Liver (tissue), 8 donors: ENCODE measurements at regions not wholly inside any gene's neighbourhood (a gene's known extent, or its start where the extent isn't known, plus 50 kb on each side); places are given as distances from the start of the nearest gene placed in this dataset.

Experiments
- DNase-seq: peaks from one replicate; pipeline ENCODE4 v3.0.0-alpha.2; 2017; ENCODE audit warnings: low spot score
- H3K27ac ChIP-seq, 2 donors: one replicate each; pipeline ENCODE4 v1.7.0; 2013; ENCODE audit warnings: inconsistent platforms in 2 of 2, low read length in 2 of 2, control low read depth in 1 of 2, low read depth in 1 of 2, mild to moderate bottlenecking in 1 of 2
- H3K27me3 ChIP-seq, 4 donors: one replicate each; pipeline versions ENCODE4 v1.6.1 to v1.7.0; 2013; ENCODE audit warnings: low read length in 3 of 4, inconsistent platforms in 1 of 4, mild to moderate bottlenecking in 1 of 4, moderate library complexity in 1 of 4; ENCODE audit not compliant: control insufficient read depth in 4 of 4, insufficient read depth in 4 of 4
- H3K36me3 ChIP-seq, 4 donors: one replicate each; pipeline versions ENCODE4 v1.6.1 to v1.7.0; 2013; ENCODE audit warnings: low read length in 3 of 4, mild to moderate bottlenecking in 3 of 4, low read depth in 1 of 4, moderate library complexity in 1 of 4; ENCODE audit not compliant: control insufficient read depth in 4 of 4, insufficient read depth in 3 of 4
- H3K4me1 ChIP-seq, 4 donors: one replicate each; pipeline versions ENCODE4 v1.6.1 to v1.7.0; 2013; ENCODE audit warnings: low read length in 3 of 4, mild to moderate bottlenecking in 3 of 4, moderate library complexity in 1 of 4; ENCODE audit not compliant: control insufficient read depth in 4 of 4, insufficient read depth in 4 of 4
- H3K4me3 ChIP-seq, 3 donors: one replicate each; pipeline versions ENCODE4 v1.6.1 to v1.7.0; 2013; ENCODE audit warnings: low read length in 3 of 3, control low read depth in 1 of 3, low read depth in 1 of 3, mild to moderate bottlenecking in 1 of 3
- H3K9ac ChIP-seq, 2 donors: one replicate each; pipeline ENCODE4 v1.7.0; 2013; ENCODE audit warnings: low read length in 2 of 2, mild to moderate bottlenecking in 2 of 2, moderate library complexity in 2 of 2, control low read depth in 1 of 2, low read depth in 1 of 2
- H3K9me3 ChIP-seq, 4 donors: one replicate each; pipeline versions ENCODE4 v1.6.1 to v1.7.0; 2013; ENCODE audit warnings: low read length in 3 of 4; ENCODE audit not compliant: control insufficient read depth in 4 of 4
- EGR1 ChIP-seq, 2 donors: IDR thresholded peaks; 2 replicates each; pipeline ENCODE4 v1.6.1; 2016 to 2018; ENCODE audit warnings: antibody characterized with exemption in 2 of 2, low read depth in 2 of 2
- FOXA1 ChIP-seq: IDR thresholded peaks from 2 replicates; pipeline ENCODE4 v1.6.1; 2016; ENCODE audit warnings: antibody characterized with exemption
- FOXA2 ChIP-seq: IDR thresholded peaks from 2 replicates; pipeline ENCODE4 v1.6.1; 2016; ENCODE audit warnings: antibody characterized with exemption
- GABPA ChIP-seq, 2 donors: IDR thresholded peaks in 1 of 2; conservative IDR thresholded peaks in 1 of 2; 2 replicates each; pipeline ENCODE4 v1.6.1; 2016; ENCODE audit warnings: antibody characterized with exemption in 2 of 2, mild to moderate bottlenecking in 1 of 2, moderate library complexity in 1 of 2
- HNF4A ChIP-seq, 2 donors: conservative IDR thresholded peaks; 2 replicates each; pipeline ENCODE4 v1.6.1; 2016; ENCODE audit warnings: antibody characterized with exemption in 2 of 2, mild to moderate bottlenecking in 2 of 2
- JUND ChIP-seq, 2 donors: IDR thresholded peaks; 2 replicates each; pipeline ENCODE4 v1.6.1; 2016; ENCODE audit warnings: antibody characterized with exemption in 2 of 2
- NR2F2 ChIP-seq: IDR thresholded peaks from 2 replicates; pipeline ENCODE4 v1.6.1; 2016; ENCODE audit warnings: antibody characterized with exemption
- TAF1 ChIP-seq: conservative IDR thresholded peaks from 2 replicates; pipeline ENCODE4 v1.6.1; 2016; ENCODE audit warnings: antibody characterized with exemption, mild to moderate bottlenecking
- YY1 ChIP-seq: IDR thresholded peaks from 2 replicates; pipeline ENCODE4 v1.6.1; 2016; ENCODE audit warnings: antibody characterized with exemption, mild to moderate bottlenecking
- WGBS: extraction: QIAGEN DNeasy Blood & Tissue Kit; methylation state at CpG from one replicate; pipeline ENCODE4 v1.1.7; 2013; 5-methylcytosine and 5-hydroxymethylcytosine counted together
- TF ChIP-seq, protein P1 (sequence below): IDR thresholded peaks from 2 replicates; pipeline ENCODE4 v1.6.1; 2016; ENCODE audit warnings: antibody characterized with exemption, mild to moderate bottlenecking
- TF ChIP-seq, protein P2 (sequence below): IDR thresholded peaks from 2 replicates; pipeline ENCODE4 v1.6.1; 2016; ENCODE audit warnings: antibody characterized with exemption
- TF ChIP-seq, protein P3 (sequence below): IDR thresholded peaks from 2 replicates; pipeline ENCODE4 v1.6.1; 2016; ENCODE audit warnings: antibody characterized with exemption
- TF ChIP-seq, protein P4 (sequence below): fragments of 150-350 bp; IDR thresholded peaks from 2 replicates; pipeline ENCODE4 v1.5.1; 2017; ENCODE audit warnings: improper control_type of control experiment, low read depth, low read length; ENCODE audit not compliant: missing input control
- TF ChIP-seq, protein P5 (sequence below): IDR thresholded peaks from 2 replicates; pipeline ENCODE4 v1.6.1; 2016; ENCODE audit warnings: antibody characterized with exemption
- donor health status: healthy.
- donor health status: healthy.
- donor health status: healthy.
- donor health status: healthy.
- donor health status: healthy.

DNA sequence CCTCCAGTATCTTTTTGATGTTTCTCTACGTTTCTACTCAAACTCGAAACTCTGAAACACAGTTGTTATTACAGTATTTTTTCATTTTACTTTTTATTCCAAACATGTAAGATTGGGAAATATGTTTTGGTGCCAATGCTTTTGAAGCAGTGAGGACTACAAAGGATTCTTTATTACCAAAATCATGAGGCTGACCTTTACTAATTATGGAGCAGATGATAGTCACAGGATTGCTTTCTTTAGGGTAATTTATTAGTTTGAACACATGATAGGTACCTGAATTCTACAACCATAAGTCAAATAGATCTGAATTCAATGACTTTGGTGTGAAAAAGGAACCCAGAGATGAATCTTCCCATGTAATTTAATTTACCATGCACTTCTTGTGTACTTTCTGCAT, 2015.1 kb upstream of the C9orf72 start (continued):
- TF ChIP-seq, protein P1, sequence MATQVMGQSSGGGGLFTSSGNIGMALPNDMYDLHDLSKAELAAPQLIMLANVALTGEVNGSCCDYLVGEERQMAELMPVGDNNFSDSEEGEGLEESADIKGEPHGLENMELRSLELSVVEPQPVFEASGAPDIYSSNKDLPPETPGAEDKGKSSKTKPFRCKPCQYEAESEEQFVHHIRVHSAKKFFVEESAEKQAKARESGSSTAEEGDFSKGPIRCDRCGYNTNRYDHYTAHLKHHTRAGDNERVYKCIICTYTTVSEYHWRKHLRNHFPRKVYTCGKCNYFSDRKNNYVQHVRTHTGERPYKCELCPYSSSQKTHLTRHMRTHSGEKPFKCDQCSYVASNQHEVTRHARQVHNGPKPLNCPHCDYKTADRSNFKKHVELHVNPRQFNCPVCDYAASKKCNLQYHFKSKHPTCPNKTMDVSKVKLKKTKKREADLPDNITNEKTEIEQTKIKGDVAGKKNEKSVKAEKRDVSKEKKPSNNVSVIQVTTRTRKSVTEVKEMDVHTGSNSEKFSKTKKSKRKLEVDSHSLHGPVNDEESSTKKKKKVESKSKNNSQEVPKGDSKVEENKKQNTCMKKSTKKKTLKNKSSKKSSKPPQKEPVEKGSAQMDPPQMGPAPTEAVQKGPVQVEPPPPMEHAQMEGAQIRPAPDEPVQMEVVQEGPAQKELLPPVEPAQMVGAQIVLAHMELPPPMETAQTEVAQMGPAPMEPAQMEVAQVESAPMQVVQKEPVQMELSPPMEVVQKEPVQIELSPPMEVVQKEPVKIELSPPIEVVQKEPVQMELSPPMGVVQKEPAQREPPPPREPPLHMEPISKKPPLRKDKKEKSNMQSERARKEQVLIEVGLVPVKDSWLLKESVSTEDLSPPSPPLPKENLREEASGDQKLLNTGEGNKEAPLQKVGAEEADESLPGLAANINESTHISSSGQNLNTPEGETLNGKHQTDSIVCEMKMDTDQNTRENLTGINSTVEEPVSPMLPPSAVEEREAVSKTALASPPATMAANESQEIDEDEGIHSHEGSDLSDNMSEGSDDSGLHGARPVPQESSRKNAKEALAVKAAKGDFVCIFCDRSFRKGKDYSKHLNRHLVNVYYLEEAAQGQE, result no peak
- TF ChIP-seq FOXA2 (no peak), HNF4A (conservative IDR thresholded peaks at IDR 0.05) (no peak), NR2F2 (no peak)

DNA sequence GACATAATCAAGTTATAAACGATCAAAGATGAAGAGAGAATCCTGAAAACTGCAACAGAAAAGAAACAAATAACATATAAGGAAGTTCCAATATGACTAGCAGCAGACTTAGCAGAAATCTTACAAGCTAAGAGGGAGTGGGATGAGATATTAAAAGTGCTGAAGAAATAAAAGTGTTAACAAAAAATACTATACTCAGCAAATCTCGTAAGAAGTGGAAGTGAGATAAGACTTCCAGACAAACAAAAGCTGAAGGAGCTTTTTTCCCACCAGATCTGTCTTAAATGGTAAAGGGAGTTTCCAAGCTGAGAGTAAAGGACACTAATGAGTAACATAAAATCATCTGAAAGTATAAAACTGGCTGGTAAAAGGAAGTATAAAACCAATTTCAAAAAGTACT, 2036.0 kb upstream of the C9orf72 start:
- H3K36me3 ChIP-seq, result no peaks in the 10 kb centered on the region
- no peaks in the 10 kb centered on the region for H3K27me3 ChIP-seq
- no peak for DNase-seq
- TF ChIP-seq HNF4A (conservative IDR thresholded peaks at IDR 0.05) (no peak), NR2F2 (no peak), YY1 (no peak), JUND (IDR thresholded peaks at IDR 0.05) (no peak), FOXA2 (no peak), GABPA (IDR thresholded peaks at IDR 0.05 in 1 of 2, conservative IDR thresholded peaks at IDR 0.05 in 1 of 2) (no peak), EGR1 (IDR thresholded peaks at IDR 0.05; ENCODE audit: low read depth in 2 of 2) (no peak)
- TF ChIP-seq, protein P2, sequence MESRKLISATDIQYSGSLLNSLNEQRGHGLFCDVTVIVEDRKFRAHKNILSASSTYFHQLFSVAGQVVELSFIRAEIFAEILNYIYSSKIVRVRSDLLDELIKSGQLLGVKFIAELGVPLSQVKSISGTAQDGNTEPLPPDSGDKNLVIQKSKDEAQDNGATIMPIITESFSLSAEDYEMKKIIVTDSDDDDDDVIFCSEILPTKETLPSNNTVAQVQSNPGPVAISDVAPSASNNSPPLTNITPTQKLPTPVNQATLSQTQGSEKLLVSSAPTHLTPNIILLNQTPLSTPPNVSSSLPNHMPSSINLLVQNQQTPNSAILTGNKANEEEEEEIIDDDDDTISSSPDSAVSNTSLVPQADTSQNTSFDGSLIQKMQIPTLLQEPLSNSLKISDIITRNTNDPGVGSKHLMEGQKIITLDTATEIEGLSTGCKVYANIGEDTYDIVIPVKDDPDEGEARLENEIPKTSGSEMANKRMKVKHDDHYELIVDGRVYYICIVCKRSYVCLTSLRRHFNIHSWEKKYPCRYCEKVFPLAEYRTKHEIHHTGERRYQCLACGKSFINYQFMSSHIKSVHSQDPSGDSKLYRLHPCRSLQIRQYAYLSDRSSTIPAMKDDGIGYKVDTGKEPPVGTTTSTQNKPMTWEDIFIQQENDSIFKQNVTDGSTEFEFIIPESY, result no peak
- TF ChIP-seq, protein P3, sequence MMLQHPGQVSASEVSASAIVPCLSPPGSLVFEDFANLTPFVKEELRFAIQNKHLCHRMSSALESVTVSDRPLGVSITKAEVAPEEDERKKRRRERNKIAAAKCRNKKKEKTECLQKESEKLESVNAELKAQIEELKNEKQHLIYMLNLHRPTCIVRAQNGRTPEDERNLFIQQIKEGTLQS, result no peak
- no peak overlapping the region for H3K27ac ChIP-seq
- WGBS, result 34% methylated on average over 2 of the region's 2 CpGs
- no peaks in the 10 kb centered on the region for H3K9me3 ChIP-seq
- H3K4me3 ChIP-seq, result no peak overlapping the region
- no peak overlapping the region for H3K9ac ChIP-seq
- H3K4me1 ChIP-seq, result no peaks in the 10 kb centered on the region

DNA sequence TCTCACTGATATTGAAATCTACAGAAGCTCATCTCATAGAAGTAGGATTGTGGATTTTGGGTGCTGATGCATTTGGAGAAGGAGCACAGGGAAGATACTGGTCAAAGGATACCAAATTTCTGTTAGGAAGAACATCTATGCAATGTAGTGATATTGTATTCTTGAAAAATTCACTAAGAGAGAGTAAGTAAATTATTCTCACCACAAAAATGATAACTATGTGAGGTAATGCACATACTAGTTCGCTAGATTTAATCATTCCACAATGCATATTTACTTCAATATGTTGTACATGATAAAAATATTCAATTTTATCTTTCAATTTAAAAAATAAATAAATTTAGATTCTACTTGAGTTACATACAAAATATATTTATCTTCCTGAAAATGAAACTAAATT, 2040.5 kb upstream of the C9orf72 start:
- Histone ChIP-seq H3K9me3 (no peaks in the 10 kb centered on the region), H3K4me3 (no peak overlapping the region), H3K36me3 (no peaks in the 10 kb centered on the region), H3K27me3 (no peaks in the 10 kb centered on the region), H3K27ac (no peak overlapping the region), H3K9ac (no peak overlapping the region), H3K4me1 (no peaks in the 10 kb centered on the region)
- TF ChIP-seq JUND (IDR thresholded peaks at IDR 0.05), result no peak
- DNase-seq, result no peak
- whole genome bisulfite sequencing, result 64% methylated on average over 1 of the region's 1 CpG

DNA sequence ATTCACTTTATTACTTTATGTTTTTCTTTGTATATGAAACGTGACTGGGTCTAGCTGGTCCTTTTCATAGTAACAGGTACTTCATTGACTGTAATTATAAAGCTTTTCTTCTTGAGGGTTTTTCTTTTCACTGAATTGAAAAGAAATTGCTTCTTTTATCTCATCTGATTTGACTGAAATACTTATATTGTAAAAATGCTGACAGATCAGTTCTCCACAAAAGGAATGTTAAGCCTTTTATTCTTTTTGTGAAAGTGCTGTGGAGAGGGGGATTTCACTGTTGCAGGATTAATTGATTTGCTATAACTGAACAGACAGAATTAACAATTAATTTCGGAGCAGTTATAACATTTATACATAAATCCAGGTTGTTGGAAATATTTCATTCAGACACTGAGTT, 2043.6 kb upstream of the C9orf72 start:
- H3K4me1 ChIP-seq, result no peaks in the 10 kb centered on the region
- TF ChIP-seq TAF1 (no peak), FOXA1 (no peak), FOXA2 (no peak), HNF4A (conservative IDR thresholded peaks at IDR 0.05) (no peak)
- TF ChIP-seq, protein P3, result no peak
- TF ChIP-seq, protein P1, result no peak
- TF ChIP-seq, protein P4, sequence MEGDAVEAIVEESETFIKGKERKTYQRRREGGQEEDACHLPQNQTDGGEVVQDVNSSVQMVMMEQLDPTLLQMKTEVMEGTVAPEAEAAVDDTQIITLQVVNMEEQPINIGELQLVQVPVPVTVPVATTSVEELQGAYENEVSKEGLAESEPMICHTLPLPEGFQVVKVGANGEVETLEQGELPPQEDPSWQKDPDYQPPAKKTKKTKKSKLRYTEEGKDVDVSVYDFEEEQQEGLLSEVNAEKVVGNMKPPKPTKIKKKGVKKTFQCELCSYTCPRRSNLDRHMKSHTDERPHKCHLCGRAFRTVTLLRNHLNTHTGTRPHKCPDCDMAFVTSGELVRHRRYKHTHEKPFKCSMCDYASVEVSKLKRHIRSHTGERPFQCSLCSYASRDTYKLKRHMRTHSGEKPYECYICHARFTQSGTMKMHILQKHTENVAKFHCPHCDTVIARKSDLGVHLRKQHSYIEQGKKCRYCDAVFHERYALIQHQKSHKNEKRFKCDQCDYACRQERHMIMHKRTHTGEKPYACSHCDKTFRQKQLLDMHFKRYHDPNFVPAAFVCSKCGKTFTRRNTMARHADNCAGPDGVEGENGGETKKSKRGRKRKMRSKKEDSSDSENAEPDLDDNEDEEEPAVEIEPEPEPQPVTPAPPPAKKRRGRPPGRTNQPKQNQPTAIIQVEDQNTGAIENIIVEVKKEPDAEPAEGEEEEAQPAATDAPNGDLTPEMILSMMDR, result no peak
- TF ChIP-seq, protein P5, sequence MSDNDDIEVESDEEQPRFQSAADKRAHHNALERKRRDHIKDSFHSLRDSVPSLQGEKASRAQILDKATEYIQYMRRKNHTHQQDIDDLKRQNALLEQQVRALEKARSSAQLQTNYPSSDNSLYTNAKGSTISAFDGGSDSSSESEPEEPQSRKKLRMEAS, result no peak

More for the DNA sequence above, 2043.6 kb upstream of the C9orf72 start:
- 51% methylated on average over 2 of the region's 2 CpGs for WGBS
- Histone ChIP-seq H3K4me3 (no peak overlapping the region), H3K27ac (no peak overlapping the region), H3K9ac (no peak overlapping the region), H3K27me3 (no peaks in the 10 kb centered on the region), H3K36me3 (no peaks in the 10 kb centered on the region), H3K9me3 (no peaks in the 10 kb centered on the region)
- DNase-seq, result no peak
